ENCODE measurements at regions not wholly inside any gene's neighbourhood (a gene's known extent, or its start where the extent isn't known, plus 50 kb on each side); places are given as distances from the start of the nearest gene placed in this dataset.
"Not testable (repeated sequence)": the region's sequence is repeated elsewhere in the genome, so short reads cannot be mapped to it uniquely, and the experiment has no call there.

GRCh38 chr16:76857402-76857801 lies 333.6 kb upstream of the MON1B start:
- H3K27ac ChIP-seq (ENCODE audit: insufficient read depth, low read length, poor library complexity, severe bottlenecking) = no peak overlapping the region
- no peaks in the 10 kb centered on the region for H3K27me3 ChIP-seq (ENCODE audit: control insufficient read depth, insufficient read depth, low read length)
- H3K36me3 Mint-ChIP-seq = no peaks in the 10 kb centered on the region
- H3K36me3 ChIP-seq (ENCODE audit: control insufficient read depth, insufficient read depth, low read length) = no peaks in the 10 kb centered on the region
- no peaks in the 10 kb centered on the region for H3K9me3 ChIP-seq (ENCODE audit: control insufficient read depth in 2 of 2, low read length in 2 of 2)
- H3K4me1 ChIP-seq (ENCODE audit: control insufficient read depth, insufficient read depth, low read length, poor library complexity, severe bottlenecking) = no peaks in the 10 kb centered on the region
- no peak overlapping the region for H3K27ac Mint-ChIP-seq
- H3K9me3 Mint-ChIP-seq = peaks cover 1 to 39% (median 4%) of the 10 kb centered on the region in 7 donors
- H3K4me1 Mint-ChIP-seq = no peaks in the 10 kb centered on the region
- no peaks in the 10 kb centered on the region for H3K27me3 Mint-ChIP-seq
- ATAC-seq (ENCODE audit: low read depth in 2 of 2) = no peak
- no peak overlapping the region for H3K4me3 Mint-ChIP-seq
- no peak overlapping the region for H3K4me3 ChIP-seq (ENCODE audit: low read depth, low read length)
- DNase-seq = no peak

DNA sequence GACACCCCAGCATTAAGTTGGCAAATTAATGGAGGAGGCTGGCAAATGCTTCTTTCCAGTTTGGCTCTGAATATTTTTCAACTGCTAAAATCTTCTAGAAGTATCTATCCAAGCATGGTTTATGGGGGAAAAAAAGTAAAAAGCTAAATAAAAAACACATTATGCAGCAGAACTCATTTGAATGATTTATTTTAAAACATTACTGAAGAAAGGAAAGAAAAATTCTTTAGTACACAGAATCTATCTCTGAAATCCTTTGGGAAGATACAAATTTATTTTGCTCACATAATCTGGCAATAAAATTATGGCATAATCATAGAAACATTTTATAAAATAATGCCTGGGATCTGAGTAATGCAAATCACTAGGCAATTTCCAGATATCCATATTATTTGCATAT lies 328.1 kb upstream of the MON1B start:
- Histone ChIP-seq H3K27me3 (ENCODE audit: control insufficient read depth, insufficient read depth, low read length) (no peaks in the 10 kb centered on the region), H3K36me3 (ENCODE audit: control insufficient read depth, insufficient read depth, low read length) (no peaks in the 10 kb centered on the region), H3K27ac (ENCODE audit: insufficient read depth, low read length, poor library complexity, severe bottlenecking) (no peak overlapping the region), H3K4me3 (ENCODE audit: low read depth, low read length) (no peak overlapping the region), H3K9me3 (ENCODE audit: control insufficient read depth in 2 of 2, low read length in 2 of 2) (no peaks in the 10 kb centered on the region), H3K4me1 (ENCODE audit: control insufficient read depth, insufficient read depth, low read length, poor library complexity, severe bottlenecking) (no peaks in the 10 kb centered on the region)
- H3K36me3 Mint-ChIP-seq = no peaks in the 10 kb centered on the region
- H3K27ac Mint-ChIP-seq = no peak overlapping the region
- no peaks in the 10 kb centered on the region for H3K4me1 Mint-ChIP-seq
- no peaks in the 10 kb centered on the region for H3K27me3 Mint-ChIP-seq
- DNase-seq (no peak), ATAC-seq (ENCODE audit: low read depth in 2 of 2) (no peak)
- peaks cover 1 to 37% (median 4%) of the 10 kb centered on the region in 7 donors for H3K9me3 Mint-ChIP-seq
- no peak overlapping the region for H3K4me3 Mint-ChIP-seq

DNA sequence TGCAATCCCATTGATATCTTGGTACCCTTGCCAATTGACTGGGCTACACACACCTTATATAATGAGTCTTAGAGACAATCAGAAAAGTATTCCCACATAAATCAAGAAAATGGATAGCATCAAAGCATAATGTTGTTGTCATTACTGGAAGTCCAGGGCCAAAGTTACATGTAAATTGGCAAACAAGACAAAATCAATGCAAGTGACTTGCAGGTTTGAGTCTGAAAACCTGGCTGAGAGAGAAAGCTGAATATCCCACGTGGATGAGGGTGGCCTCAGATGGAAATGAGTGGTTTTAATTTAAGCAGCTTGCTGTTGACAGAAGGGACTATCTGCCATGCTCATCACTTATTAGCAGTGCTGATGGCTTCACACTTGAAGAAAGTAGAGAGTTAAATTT lies 324.0 kb upstream of the MON1B start:
- H3K27ac ChIP-seq (ENCODE audit: insufficient read depth, low read length, poor library complexity, severe bottlenecking) = no peak overlapping the region
- DNase-seq = no peak
- no peak for ATAC-seq (ENCODE audit: low read depth in 2 of 2)
- peaks cover 0 to 6% (median 3%) of the 10 kb centered on the region in 7 donors for H3K9me3 Mint-ChIP-seq
- H3K36me3 Mint-ChIP-seq = no peaks in the 10 kb centered on the region
- no peak overlapping the region for H3K4me3 ChIP-seq (ENCODE audit: low read depth, low read length)
- H3K27me3 Mint-ChIP-seq = no peaks in the 10 kb centered on the region
- H3K36me3 ChIP-seq (ENCODE audit: control insufficient read depth, insufficient read depth, low read length) = no peaks in the 10 kb centered on the region
- no peaks in the 10 kb centered on the region for H3K27me3 ChIP-seq (ENCODE audit: control insufficient read depth, insufficient read depth, low read length)
- H3K4me1 ChIP-seq (ENCODE audit: control insufficient read depth, insufficient read depth, low read length, poor library complexity, severe bottlenecking) = no peaks in the 10 kb centered on the region
- H3K27ac Mint-ChIP-seq = no peak overlapping the region
- no peak overlapping the region for H3K4me3 Mint-ChIP-seq
- no peaks in the 10 kb centered on the region for H3K9me3 ChIP-seq (ENCODE audit: control insufficient read depth in 2 of 2, low read length in 2 of 2)
- H3K4me1 Mint-ChIP-seq = no peaks in the 10 kb centered on the region

- Mint-ChIP-seq H3K27ac (no peak overlapping the region), H3K36me3 (no peaks in the 10 kb centered on the region), H3K27me3 (no peaks in the 10 kb centered on the region), H3K4me3 (no peak overlapping the region), H3K9me3 (peaks cover 0 to 8% (median 3%) of the 10 kb centered on the region in 7 donors), H3K4me1 (no peaks in the 10 kb centered on the region)
- H3K27me3 ChIP-seq (ENCODE audit: control insufficient read depth, insufficient read depth, low read length) = no peaks in the 10 kb centered on the region
- DNase-seq (no peak), ATAC-seq (ENCODE audit: low read depth in 2 of 2) (no peak)
- no peak overlapping the region for H3K27ac ChIP-seq (ENCODE audit: insufficient read depth, low read length, poor library complexity, severe bottlenecking)
- H3K36me3 ChIP-seq (ENCODE audit: control insufficient read depth, insufficient read depth, low read length) = no peaks in the 10 kb centered on the region
- no peak overlapping the region for H3K4me3 ChIP-seq (ENCODE audit: low read depth, low read length)
- H3K4me1 ChIP-seq (ENCODE audit: control insufficient read depth, insufficient read depth, low read length, poor library complexity, severe bottlenecking) = no peaks in the 10 kb centered on the region
- H3K9me3 ChIP-seq (ENCODE audit: control insufficient read depth in 2 of 2, low read length in 2 of 2) = no peaks in the 10 kb centered on the region
Observed at GRCh38 chr16:76875898-76876297, 315.1 kb upstream of the MON1B start.

DNA sequence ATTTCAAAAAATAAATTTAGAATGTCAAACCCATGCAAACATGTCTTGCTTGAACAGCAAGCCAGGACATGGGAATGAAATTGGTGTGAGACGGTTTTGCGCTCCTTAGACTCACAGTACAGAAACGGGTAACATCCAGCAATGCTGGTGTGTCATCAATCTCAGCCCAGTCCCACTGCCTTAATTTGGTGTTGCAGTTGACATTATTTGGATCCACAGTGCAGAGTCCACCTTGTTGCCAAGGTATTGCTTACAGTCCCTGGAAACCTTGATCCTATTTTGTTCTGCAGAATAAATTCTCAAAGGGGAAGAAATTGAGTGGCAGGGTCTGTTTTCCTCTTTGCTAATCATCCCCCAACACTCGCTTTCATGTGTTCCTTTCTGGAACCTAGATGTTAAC lies 311.6 kb upstream of the MON1B start:
- Mint-ChIP-seq H3K27me3 (no peaks in the 10 kb centered on the region), H3K9me3 (peaks cover 0 to 9% (median 5%) of the 10 kb centered on the region in 7 donors), H3K36me3 (no peaks in the 10 kb centered on the region), H3K4me3 (no peak overlapping the region), H3K4me1 (no peaks in the 10 kb centered on the region), H3K27ac (no peak overlapping the region)
- Histone ChIP-seq H3K27me3 (ENCODE audit: control insufficient read depth, insufficient read depth, low read length) (no peaks in the 10 kb centered on the region), H3K9me3 (ENCODE audit: control insufficient read depth in 2 of 2, low read length in 2 of 2) (no peaks in the 10 kb centered on the region), H3K27ac (ENCODE audit: insufficient read depth, low read length, poor library complexity, severe bottlenecking) (no peak overlapping the region), H3K36me3 (ENCODE audit: control insufficient read depth, insufficient read depth, low read length) (no peaks in the 10 kb centered on the region), H3K4me1 (ENCODE audit: control insufficient read depth, insufficient read depth, low read length, poor library complexity, severe bottlenecking) (no peaks in the 10 kb centered on the region), H3K4me3 (ENCODE audit: low read depth, low read length) (no peak overlapping the region)
- no peak for ATAC-seq (ENCODE audit: low read depth in 2 of 2)
- DNase-seq = no peak

DNA sequence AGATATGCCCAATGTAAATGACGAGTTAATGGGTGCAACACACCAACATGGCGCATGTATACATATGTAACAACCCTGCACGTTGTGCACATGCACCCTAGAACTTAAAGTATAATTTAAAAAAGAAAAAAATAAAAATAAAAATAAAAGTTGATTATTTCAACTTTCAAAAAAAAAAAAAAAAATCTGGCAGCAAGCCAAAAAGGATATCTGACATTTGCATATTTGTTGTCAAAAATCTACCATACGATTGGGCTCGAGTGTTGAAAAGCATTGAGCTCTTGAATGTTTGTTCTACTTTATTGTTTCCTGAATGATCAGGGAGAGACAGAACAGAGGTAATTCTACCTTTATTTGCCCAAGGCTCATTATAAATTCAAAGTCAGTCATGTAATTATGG lies 310.5 kb upstream of the MON1B start:
- not testable (repeated sequence) for H3K4me1 ChIP-seq (ENCODE audit: control insufficient read depth, insufficient read depth, low read length, poor library complexity, severe bottlenecking); H3K36me3 ChIP-seq (ENCODE audit: control insufficient read depth, insufficient read depth, low read length); H3K9me3 Mint-ChIP-seq; H3K4me1 Mint-ChIP-seq; H3K27ac Mint-ChIP-seq; H3K36me3 Mint-ChIP-seq; H3K4me3 ChIP-seq (ENCODE audit: low read depth, low read length); DNase-seq; H3K27me3 Mint-ChIP-seq; H3K27me3 ChIP-seq (ENCODE audit: control insufficient read depth, insufficient read depth, low read length); H3K4me3 Mint-ChIP-seq; H3K27ac ChIP-seq (ENCODE audit: insufficient read depth, low read length, poor library complexity, severe bottlenecking); H3K9me3 ChIP-seq (ENCODE audit: control insufficient read depth in 2 of 2, low read length in 2 of 2); ATAC-seq (ENCODE audit: low read depth in 2 of 2)

GRCh38 chr16:76882105-76882504 lies 308.9 kb upstream of the MON1B start:
- Mint-ChIP-seq H3K27ac (no peak overlapping the region), H3K36me3 (no peaks in the 10 kb centered on the region), H3K4me3 (no peak overlapping the region), H3K9me3 (peaks cover 0 to 7% (median 3%) of the 10 kb centered on the region in 7 donors), H3K27me3 (no peaks in the 10 kb centered on the region), H3K4me1 (no peaks in the 10 kb centered on the region)
- Histone ChIP-seq H3K4me3 (ENCODE audit: low read depth, low read length) (no peak overlapping the region), H3K36me3 (ENCODE audit: control insufficient read depth, insufficient read depth, low read length) (no peaks in the 10 kb centered on the region), H3K27ac (ENCODE audit: insufficient read depth, low read length, poor library complexity, severe bottlenecking) (no peak overlapping the region), H3K9me3 (ENCODE audit: control insufficient read depth in 2 of 2, low read length in 2 of 2) (no peaks in the 10 kb centered on the region), H3K4me1 (ENCODE audit: control insufficient read depth, insufficient read depth, low read length, poor library complexity, severe bottlenecking) (no peaks in the 10 kb centered on the region), H3K27me3 (ENCODE audit: control insufficient read depth, insufficient read depth, low read length) (no peaks in the 10 kb centered on the region)
- ATAC-seq (ENCODE audit: low read depth in 2 of 2) (no peak), DNase-seq (no peak)

- Histone ChIP-seq H3K27me3 (ENCODE audit: control insufficient read depth, insufficient read depth, low read length) (no peaks in the 10 kb centered on the region), H3K4me3 (ENCODE audit: low read depth, low read length) (no peak overlapping the region), H3K4me1 (ENCODE audit: control insufficient read depth, insufficient read depth, low read length, poor library complexity, severe bottlenecking) (no peaks in the 10 kb centered on the region), H3K36me3 (ENCODE audit: control insufficient read depth, insufficient read depth, low read length) (no peaks in the 10 kb centered on the region), H3K9me3 (ENCODE audit: control insufficient read depth in 2 of 2, low read length in 2 of 2) (no peaks in the 10 kb centered on the region), H3K27ac (ENCODE audit: insufficient read depth, low read length, poor library complexity, severe bottlenecking) (no peak overlapping the region)
- Mint-ChIP-seq H3K36me3 (no peaks in the 10 kb centered on the region), H3K9me3 (peaks cover 0 to 7% (median 3%) of the 10 kb centered on the region in 7 donors), H3K4me3 (no peak overlapping the region), H3K4me1 (no peaks in the 10 kb centered on the region), H3K27me3 (no peaks in the 10 kb centered on the region), H3K27ac (no peak overlapping the region)
- ATAC-seq (ENCODE audit: low read depth in 2 of 2) (no peak), DNase-seq (no peak)
Observed at GRCh38 chr16:76883076-76883475, 307.9 kb upstream of the MON1B start.

Measured in CD4-positive, CD25-positive, alpha-beta regulatory T cell (primary cell).